ENCODE measurements at regions not wholly inside any gene's neighbourhood (a gene's known extent, or its start where the extent isn't known, plus 50 kb on each side); places are given as distances from the start of the nearest gene placed in this dataset.

DNA sequence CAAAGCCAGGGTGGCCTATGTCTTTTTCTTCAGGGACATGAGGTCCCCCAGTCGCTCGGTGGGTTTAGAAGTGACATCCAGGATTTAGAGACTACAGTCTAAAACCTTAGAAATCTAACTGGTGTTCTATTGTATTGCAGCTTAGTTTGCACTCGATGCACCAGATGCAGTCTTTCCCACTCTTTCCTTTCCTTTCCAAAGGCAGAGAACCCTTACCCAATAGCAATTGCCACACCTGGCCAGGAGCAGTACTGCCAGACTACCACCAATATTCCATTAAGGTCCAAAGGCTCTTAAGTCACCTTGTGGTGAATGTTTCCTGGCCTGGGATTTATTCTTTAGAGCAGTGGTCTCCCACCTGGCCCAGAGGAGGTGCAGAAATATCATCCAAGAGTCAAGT lies 1068.8 kb downstream of the FAM133A start (continued):
- TF ChIP-seq, protein P1, sequence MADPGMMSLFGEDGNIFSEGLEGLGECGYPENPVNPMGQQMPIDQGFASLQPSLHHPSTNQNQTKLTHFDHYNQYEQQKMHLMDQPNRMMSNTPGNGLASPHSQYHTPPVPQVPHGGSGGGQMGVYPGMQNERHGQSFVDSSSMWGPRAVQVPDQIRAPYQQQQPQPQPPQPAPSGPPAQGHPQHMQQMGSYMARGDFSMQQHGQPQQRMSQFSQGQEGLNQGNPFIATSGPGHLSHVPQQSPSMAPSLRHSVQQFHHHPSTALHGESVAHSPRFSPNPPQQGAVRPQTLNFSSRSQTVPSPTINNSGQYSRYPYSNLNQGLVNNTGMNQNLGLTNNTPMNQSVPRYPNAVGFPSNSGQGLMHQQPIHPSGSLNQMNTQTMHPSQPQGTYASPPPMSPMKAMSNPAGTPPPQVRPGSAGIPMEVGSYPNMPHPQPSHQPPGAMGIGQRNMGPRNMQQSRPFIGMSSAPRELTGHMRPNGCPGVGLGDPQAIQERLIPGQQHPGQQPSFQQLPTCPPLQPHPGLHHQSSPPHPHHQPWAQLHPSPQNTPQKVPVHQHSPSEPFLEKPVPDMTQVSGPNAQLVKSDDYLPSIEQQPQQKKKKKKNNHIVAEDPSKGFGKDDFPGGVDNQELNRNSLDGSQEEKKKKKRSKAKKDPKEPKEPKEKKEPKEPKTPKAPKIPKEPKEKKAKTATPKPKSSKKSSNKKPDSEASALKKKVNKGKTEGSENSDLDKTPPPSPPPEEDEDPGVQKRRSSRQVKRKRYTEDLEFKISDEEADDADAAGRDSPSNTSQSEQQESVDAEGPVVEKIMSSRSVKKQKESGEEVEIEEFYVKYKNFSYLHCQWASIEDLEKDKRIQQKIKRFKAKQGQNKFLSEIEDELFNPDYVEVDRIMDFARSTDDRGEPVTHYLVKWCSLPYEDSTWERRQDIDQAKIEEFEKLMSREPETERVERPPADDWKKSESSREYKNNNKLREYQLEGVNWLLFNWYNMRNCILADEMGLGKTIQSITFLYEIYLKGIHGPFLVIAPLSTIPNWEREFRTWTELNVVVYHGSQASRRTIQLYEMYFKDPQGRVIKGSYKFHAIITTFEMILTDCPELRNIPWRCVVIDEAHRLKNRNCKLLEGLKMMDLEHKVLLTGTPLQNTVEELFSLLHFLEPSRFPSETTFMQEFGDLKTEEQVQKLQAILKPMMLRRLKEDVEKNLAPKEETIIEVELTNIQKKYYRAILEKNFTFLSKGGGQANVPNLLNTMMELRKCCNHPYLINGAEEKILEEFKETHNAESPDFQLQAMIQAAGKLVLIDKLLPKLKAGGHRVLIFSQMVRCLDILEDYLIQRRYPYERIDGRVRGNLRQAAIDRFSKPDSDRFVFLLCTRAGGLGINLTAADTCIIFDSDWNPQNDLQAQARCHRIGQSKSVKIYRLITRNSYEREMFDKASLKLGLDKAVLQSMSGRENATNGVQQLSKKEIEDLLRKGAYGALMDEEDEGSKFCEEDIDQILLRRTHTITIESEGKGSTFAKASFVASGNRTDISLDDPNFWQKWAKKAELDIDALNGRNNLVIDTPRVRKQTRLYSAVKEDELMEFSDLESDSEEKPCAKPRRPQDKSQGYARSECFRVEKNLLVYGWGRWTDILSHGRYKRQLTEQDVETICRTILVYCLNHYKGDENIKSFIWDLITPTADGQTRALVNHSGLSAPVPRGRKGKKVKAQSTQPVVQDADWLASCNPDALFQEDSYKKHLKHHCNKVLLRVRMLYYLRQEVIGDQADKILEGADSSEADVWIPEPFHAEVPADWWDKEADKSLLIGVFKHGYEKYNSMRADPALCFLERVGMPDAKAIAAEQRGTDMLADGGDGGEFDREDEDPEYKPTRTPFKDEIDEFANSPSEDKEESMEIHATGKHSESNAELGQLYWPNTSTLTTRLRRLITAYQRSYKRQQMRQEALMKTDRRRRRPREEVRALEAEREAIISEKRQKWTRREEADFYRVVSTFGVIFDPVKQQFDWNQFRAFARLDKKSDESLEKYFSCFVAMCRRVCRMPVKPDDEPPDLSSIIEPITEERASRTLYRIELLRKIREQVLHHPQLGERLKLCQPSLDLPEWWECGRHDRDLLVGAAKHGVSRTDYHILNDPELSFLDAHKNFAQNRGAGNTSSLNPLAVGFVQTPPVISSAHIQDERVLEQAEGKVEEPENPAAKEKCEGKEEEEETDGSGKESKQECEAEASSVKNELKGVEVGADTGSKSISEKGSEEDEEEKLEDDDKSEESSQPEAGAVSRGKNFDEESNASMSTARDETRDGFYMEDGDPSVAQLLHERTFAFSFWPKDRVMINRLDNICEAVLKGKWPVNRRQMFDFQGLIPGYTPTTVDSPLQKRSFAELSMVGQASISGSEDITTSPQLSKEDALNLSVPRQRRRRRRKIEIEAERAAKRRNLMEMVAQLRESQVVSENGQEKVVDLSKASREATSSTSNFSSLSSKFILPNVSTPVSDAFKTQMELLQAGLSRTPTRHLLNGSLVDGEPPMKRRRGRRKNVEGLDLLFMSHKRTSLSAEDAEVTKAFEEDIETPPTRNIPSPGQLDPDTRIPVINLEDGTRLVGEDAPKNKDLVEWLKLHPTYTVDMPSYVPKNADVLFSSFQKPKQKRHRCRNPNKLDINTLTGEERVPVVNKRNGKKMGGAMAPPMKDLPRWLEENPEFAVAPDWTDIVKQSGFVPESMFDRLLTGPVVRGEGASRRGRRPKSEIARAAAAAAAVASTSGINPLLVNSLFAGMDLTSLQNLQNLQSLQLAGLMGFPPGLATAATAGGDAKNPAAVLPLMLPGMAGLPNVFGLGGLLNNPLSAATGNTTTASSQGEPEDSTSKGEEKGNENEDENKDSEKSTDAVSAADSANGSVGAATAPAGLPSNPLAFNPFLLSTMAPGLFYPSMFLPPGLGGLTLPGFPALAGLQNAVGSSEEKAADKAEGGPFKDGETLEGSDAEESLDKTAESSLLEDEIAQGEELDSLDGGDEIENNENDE (IDR thresholded peaks at IDR 0.05; ENCODE audit: insufficient replicate concordance, low read length): no peak
- TF ChIP-seq CTCF (IDR thresholded peaks at IDR 0.05; ENCODE audit: control extremely low read depth in 1 of 3, insufficient read depth in 1 of 3, low read depth in 1 of 3, low read length in 3 of 3): no peak
- TF ChIP-seq MAFK (IDR thresholded peaks at IDR 0.05; ENCODE audit: low read depth, low read length): no peak
- no peak for TF ChIP-seq CEBPB (IDR thresholded peaks at IDR 0.05; ENCODE audit: low read depth, low read length)
- no peak for TF ChIP-seq EP300 (IDR thresholded peaks at IDR 0.05; ENCODE audit: borderline replicate concordance in 1 of 2, low read depth in 2 of 2, low read length in 2 of 2)
- TF ChIP-seq KDM5A (IDR thresholded peaks at IDR 0.05; ENCODE audit: low read length): no peak
- no peak for TF ChIP-seq POLR2AphosphoS5 (IDR thresholded peaks at IDR 0.05; ENCODE audit: low read depth, low read length)
- TF ChIP-seq RFX5 (IDR thresholded peaks at IDR 0.05; ENCODE audit: borderline replicate concordance, low read depth, low read length): no peak
- TF ChIP-seq SIRT6 (IDR thresholded peaks at IDR 0.05; ENCODE audit: low read length): no peak
- TF ChIP-seq BCL11A (IDR thresholded peaks at IDR 0.05; ENCODE audit: low read depth in 2 of 2, low read length in 2 of 2): no peak

All from H1 (cell line).